ENCODE measurements at regions not wholly inside any gene's neighbourhood (a gene's known extent, or its start where the extent isn't known, plus 50 kb on each side); places are given as distances from the start of the nearest gene placed in this dataset.

- Histone ChIP-seq H3K27ac (no peak overlapping the region), H3K4me3 (no peak overlapping the region)
- DNase-seq (ENCODE audit: low spot score), result no peak
- no peak for TF ChIP-seq CTCF (IDR thresholded peaks at IDR 0.05)
Observed at GRCh38 chr7:113299748-113300147, 181.4 kb upstream of the SMIM30 start.

- no peak overlapping the region for H3K4me3 ChIP-seq
Observed at GRCh38 chr7:113298501-113298900, 180.1 kb upstream of the SMIM30 start.

GRCh38 chr7:113294750-113295149 lies 176.4 kb upstream of the SMIM30 start:
- TF ChIP-seq CTCF (IDR thresholded peaks at IDR 0.05), result no peak
- no peak for DNase-seq (ENCODE audit: low spot score)
- H3K27ac ChIP-seq, result no peak overlapping the region
- no peak overlapping the region for H3K4me3 ChIP-seq

More at GRCh38 chr7:113298501-113298900, 180.1 kb upstream of the SMIM30 start:
- no peak for DNase-seq (ENCODE audit: low spot score)
- no peak for TF ChIP-seq CTCF (IDR thresholded peaks at IDR 0.05)
- H3K27ac ChIP-seq, result no peak overlapping the region

- Histone ChIP-seq H3K27ac (no peak overlapping the region), H3K4me3 (no peak overlapping the region)
- no peak for DNase-seq (ENCODE audit: low spot score)
- TF ChIP-seq CTCF (IDR thresholded peaks at IDR 0.05), result no peak
Observed at GRCh38 chr7:113292105-113292504, 173.8 kb upstream of the SMIM30 start.

GRCh38 chr7:113291058-113291457 lies 172.7 kb upstream of the SMIM30 start:
- no peak for DNase-seq (ENCODE audit: low spot score)
- TF ChIP-seq CTCF (IDR thresholded peaks at IDR 0.05), result no peak
- H3K27ac ChIP-seq, result no peak overlapping the region
- H3K4me3 ChIP-seq, result no peak overlapping the region

GRCh38 chr7:113289140-113289740 lies 170.9 kb upstream of the SMIM30 start:
- H3K27ac ChIP-seq, result no peak overlapping the region
- peak; percentile 15 for TF ChIP-seq CTCF (IDR thresholded peaks at IDR 0.05)
- DNase-seq (ENCODE audit: low spot score), result no peak
- no peak overlapping the region for H3K4me3 ChIP-seq

- H3K27ac ChIP-seq, result no peak overlapping the region
- TF ChIP-seq CTCF (IDR thresholded peaks at IDR 0.05), result no peak
Observed at GRCh38 chr7:113285411-113285810, 167.1 kb upstream of the SMIM30 start.

More at GRCh38 chr7:113285411-113285810, 167.1 kb upstream of the SMIM30 start:
- no peak overlapping the region for H3K4me3 ChIP-seq
- no peak for DNase-seq (ENCODE audit: low spot score)
